ENCODE measurements at regions not wholly inside any gene's neighbourhood (a gene's known extent, or its start where the extent isn't known, plus 50 kb on each side); places are given as distances from the start of the nearest gene placed in this dataset.
"Not testable (repeated sequence)": the region's sequence is repeated elsewhere in the genome, so short reads cannot be mapped to it uniquely, and the experiment has no call there.

DNA sequence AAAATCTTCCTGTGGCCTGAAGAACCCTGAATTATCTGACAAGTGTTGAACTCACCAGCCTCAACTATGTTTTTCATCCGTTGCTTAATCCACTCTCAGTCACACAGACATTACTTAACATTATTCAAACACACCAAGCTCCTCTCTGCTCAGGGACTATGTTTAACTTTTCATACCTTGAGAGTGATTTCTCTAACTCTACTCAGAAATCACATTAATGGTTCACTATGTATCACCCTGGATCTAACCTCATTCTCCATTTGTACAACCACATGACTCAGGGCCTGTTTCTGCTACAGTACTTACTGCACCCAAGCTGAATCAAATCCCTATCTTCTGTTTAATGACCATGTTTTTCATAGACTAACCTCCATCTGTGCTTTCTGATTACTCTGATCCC is 553.7 kb upstream of the PRR20A start:
- peaks cover 14% of the 10 kb centered on the region for H3K9me3 Mint-ChIP-seq
- no peak for DNase-seq (ENCODE audit: extremely low spot score, unreplicated experiment)
- H3K36me3 Mint-ChIP-seq: no peaks in the 10 kb centered on the region
- H3K27me3 Mint-ChIP-seq: no peaks in the 10 kb centered on the region
- no peak overlapping the region for H3K4me3 Mint-ChIP-seq
- TF ChIP-seq, protein P1, sequence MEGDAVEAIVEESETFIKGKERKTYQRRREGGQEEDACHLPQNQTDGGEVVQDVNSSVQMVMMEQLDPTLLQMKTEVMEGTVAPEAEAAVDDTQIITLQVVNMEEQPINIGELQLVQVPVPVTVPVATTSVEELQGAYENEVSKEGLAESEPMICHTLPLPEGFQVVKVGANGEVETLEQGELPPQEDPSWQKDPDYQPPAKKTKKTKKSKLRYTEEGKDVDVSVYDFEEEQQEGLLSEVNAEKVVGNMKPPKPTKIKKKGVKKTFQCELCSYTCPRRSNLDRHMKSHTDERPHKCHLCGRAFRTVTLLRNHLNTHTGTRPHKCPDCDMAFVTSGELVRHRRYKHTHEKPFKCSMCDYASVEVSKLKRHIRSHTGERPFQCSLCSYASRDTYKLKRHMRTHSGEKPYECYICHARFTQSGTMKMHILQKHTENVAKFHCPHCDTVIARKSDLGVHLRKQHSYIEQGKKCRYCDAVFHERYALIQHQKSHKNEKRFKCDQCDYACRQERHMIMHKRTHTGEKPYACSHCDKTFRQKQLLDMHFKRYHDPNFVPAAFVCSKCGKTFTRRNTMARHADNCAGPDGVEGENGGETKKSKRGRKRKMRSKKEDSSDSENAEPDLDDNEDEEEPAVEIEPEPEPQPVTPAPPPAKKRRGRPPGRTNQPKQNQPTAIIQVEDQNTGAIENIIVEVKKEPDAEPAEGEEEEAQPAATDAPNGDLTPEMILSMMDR (conservative IDR thresholded peaks at IDR 0.05): no peak
- H3K4me1 Mint-ChIP-seq (ENCODE audit: unreplicated experiment): no peaks in the 10 kb centered on the region
- H3K27ac Mint-ChIP-seq: no peak overlapping the region

DNA sequence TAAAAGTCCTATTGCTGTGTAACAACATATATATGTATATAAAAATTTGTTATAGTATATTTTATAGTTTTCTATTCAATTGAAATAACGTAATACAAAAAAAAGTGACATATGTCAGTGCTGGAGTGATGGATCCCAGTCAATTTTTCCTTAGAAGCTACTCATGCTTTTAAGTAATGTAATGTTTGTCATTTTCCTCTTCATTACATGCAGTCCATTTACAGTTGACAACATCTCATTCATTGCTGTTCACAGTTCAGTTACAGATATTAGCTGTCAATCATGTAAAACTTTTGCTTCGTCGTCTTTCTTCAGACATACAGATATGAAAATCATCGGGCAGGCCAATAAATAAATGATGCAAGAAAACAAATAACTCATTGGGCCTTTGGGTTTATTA is 525.1 kb upstream of the PRR20A start:
- no peak overlapping the region for H3K27ac Mint-ChIP-seq
- DNase-seq (ENCODE audit: extremely low spot score, unreplicated experiment): no peak
- H3K36me3 Mint-ChIP-seq: no peaks in the 10 kb centered on the region
- H3K9me3 Mint-ChIP-seq: no peaks in the 10 kb centered on the region
- H3K4me1 Mint-ChIP-seq (ENCODE audit: unreplicated experiment): no peaks in the 10 kb centered on the region
- no peaks in the 10 kb centered on the region for H3K27me3 Mint-ChIP-seq
- no peak overlapping the region for H3K4me3 Mint-ChIP-seq
- TF ChIP-seq, protein P1 (conservative IDR thresholded peaks at IDR 0.05): no peak

DNA sequence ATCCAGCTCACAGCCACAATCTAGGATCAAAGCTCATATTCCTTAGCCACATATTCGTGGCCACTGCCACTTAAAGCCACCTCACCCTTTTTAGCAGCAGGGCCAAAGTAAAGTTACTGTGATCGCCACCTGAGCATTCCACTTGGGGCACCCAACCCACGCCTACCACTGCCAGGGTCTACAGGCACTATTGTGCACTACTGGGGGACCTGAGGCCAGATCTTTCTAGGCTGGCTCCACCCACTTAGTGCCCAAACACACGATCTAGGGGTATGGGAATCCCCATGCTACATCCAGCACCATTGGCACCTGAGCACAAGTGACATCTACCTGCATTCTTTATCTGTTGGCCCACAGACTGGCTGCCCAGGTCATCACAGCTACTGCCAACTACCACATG is 517.9 kb upstream of the PRR20A start:
- no peaks in the 10 kb centered on the region for H3K4me1 Mint-ChIP-seq (ENCODE audit: unreplicated experiment)
- TF ChIP-seq, protein P1 (conservative IDR thresholded peaks at IDR 0.05): no peak
- H3K36me3 Mint-ChIP-seq: no peaks in the 10 kb centered on the region
- peaks cover 6% of the 10 kb centered on the region for H3K9me3 Mint-ChIP-seq
- DNase-seq (ENCODE audit: extremely low spot score, unreplicated experiment): no peak
- H3K4me3 Mint-ChIP-seq: no peak overlapping the region
- no peak overlapping the region for H3K27ac Mint-ChIP-seq
- no peaks in the 10 kb centered on the region for H3K27me3 Mint-ChIP-seq

DNA sequence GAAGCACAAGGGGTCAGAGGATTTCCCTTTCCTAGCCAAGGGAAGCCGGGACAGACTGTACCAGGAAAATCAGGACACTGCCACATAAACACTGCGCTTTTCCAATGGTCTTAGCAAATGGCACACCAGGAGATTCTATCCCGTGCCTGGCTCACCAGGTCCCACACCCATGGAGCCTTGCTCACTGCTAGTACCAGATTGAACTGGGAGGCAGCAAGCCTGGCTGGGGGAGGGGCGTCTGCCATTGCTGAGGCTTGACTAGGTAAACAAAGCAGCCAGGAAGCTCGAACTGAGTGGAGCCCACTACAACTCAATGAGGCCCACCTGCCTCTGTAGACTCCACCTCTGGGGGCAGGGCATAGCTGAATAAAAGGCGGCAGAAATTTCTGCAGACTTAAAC is 511.8 kb upstream of the PRR20A start:
- not testable (repeated sequence) for H3K4me1 Mint-ChIP-seq (ENCODE audit: unreplicated experiment); H3K36me3 Mint-ChIP-seq; H3K4me3 Mint-ChIP-seq; DNase-seq (ENCODE audit: extremely low spot score, unreplicated experiment); H3K9me3 Mint-ChIP-seq; H3K27me3 Mint-ChIP-seq; H3K27ac Mint-ChIP-seq

DNA sequence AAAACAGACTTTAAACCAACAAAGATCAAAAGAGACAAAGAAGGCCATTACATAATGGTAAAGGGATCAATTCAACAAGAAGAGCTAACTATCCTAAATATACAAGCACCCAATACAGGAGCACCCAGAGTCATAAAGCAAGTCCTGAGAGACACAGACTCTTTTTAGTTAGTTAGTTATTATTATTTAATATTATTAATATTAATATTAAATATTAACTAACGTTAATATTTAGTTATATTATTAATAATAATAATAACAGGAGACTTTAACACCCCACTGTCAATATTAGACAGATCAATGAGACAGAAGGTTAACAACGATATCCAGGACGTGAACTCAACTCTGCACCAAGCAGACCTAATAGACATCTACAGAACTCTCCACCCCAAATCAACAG is 509.7 kb upstream of the PRR20A start:
- H3K36me3 Mint-ChIP-seq: not testable (repeated sequence)

DNA sequence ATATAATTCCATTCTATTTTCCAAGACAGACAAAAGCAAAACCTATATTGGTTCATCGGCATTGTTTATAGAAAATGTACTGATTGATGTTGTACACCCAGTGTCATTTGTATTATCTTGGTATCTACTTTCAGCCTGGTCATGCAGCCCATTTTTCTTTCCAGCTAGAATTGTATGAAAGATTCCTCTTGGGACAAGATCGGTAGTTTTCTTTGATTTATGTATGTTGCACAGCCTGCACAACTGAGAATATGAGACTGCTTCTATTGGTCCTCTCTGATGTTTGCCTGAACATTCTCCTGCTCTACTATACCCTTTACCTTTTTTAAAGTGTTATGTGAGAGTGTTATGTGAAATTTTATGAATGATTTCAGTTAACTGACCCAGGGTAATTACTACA is 487.7 kb upstream of the PRR20A start:
- no peak for DNase-seq (ENCODE audit: extremely low spot score, unreplicated experiment)
- H3K4me3 Mint-ChIP-seq: no peak overlapping the region
- no peaks in the 10 kb centered on the region for H3K27me3 Mint-ChIP-seq
- H3K9me3 Mint-ChIP-seq: no peaks in the 10 kb centered on the region
- no peaks in the 10 kb centered on the region for H3K36me3 Mint-ChIP-seq
- TF ChIP-seq, protein P1 (conservative IDR thresholded peaks at IDR 0.05): no peak
- no peaks in the 10 kb centered on the region for H3K4me1 Mint-ChIP-seq (ENCODE audit: unreplicated experiment)
- no peak overlapping the region for H3K27ac Mint-ChIP-seq

More for the DNA sequence above, 509.7 kb upstream of the PRR20A start:
- H3K4me1 Mint-ChIP-seq (ENCODE audit: unreplicated experiment); H3K27me3 Mint-ChIP-seq; DNase-seq (ENCODE audit: extremely low spot score, unreplicated experiment); H3K27ac Mint-ChIP-seq; H3K4me3 Mint-ChIP-seq; H3K9me3 Mint-ChIP-seq: not testable (repeated sequence)

DNA sequence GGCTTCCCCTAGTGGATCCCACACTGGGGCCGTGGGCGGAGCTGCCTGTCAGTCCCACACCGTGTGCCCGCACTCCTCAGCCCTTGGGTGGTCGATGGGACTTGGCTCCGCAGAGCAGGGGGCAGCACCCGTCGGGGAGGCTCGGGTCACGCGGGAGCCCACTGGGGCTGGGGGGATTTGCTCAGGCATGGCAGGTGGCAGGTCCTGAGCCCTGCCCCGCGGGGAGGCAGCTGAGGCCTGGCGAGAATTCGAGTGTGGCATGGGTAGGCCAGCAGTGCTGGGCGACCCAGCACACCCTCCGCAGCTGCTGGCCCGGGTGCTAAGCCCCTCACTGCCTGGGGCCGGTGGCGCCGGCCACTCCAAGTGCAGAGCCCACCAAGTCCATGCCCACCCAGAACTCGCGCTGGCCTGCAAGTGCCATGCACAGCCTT is 481.7 kb upstream of the PRR20A start:
- H3K4me3 Mint-ChIP-seq: no peak overlapping the region
- H3K9me3 Mint-ChIP-seq: no peaks in the 10 kb centered on the region
- no peaks in the 10 kb centered on the region for H3K36me3 Mint-ChIP-seq
- TF ChIP-seq, protein P1 (conservative IDR thresholded peaks at IDR 0.05): no peak
- no peaks in the 10 kb centered on the region for H3K4me1 Mint-ChIP-seq (ENCODE audit: unreplicated experiment)
- H3K27me3 Mint-ChIP-seq: no peaks in the 10 kb centered on the region
- no peak for DNase-seq (ENCODE audit: extremely low spot score, unreplicated experiment)
- no peak overlapping the region for H3K27ac Mint-ChIP-seq

Measured in type B pancreatic cell (in vitro differentiated cells).